Keratinocyte (primary cell): ENCODE measurements at regions not wholly inside any gene's neighbourhood (a gene's known extent, or its start where the extent isn't known, plus 50 kb on each side); places are given as distances from the start of the nearest gene placed in this dataset.

Experiments
- EZH2 ChIP-seq: IDR thresholded peaks from one replicate; pipeline ENCODE4 v1.6.1; 2012; ENCODE audit warnings: inconsistent platforms, mild to moderate bottlenecking, low read length, moderate library complexity
- TF ChIP-seq, protein P1 (sequence below), 3 experiments: IDR thresholded peaks in 1 of 3; conservative IDR thresholded peaks in 1 of 3; optimal IDR thresholded peaks in 1 of 3; 2 replicates in 2 of 3; 3 replicates in 1 of 3; pipeline versions ENCODE3 to v1.5.1; 2011; ENCODE audit warnings: low read length in 3 of 3, mild to moderate bottlenecking in 3 of 3, moderate library complexity in 2 of 3, control low read depth in 1 of 3, inconsistent platforms in 1 of 3; ENCODE audit not compliant: insufficient read depth in 2 of 3; ENCODE audit errors: extremely low read depth in 1 of 3

DNA sequence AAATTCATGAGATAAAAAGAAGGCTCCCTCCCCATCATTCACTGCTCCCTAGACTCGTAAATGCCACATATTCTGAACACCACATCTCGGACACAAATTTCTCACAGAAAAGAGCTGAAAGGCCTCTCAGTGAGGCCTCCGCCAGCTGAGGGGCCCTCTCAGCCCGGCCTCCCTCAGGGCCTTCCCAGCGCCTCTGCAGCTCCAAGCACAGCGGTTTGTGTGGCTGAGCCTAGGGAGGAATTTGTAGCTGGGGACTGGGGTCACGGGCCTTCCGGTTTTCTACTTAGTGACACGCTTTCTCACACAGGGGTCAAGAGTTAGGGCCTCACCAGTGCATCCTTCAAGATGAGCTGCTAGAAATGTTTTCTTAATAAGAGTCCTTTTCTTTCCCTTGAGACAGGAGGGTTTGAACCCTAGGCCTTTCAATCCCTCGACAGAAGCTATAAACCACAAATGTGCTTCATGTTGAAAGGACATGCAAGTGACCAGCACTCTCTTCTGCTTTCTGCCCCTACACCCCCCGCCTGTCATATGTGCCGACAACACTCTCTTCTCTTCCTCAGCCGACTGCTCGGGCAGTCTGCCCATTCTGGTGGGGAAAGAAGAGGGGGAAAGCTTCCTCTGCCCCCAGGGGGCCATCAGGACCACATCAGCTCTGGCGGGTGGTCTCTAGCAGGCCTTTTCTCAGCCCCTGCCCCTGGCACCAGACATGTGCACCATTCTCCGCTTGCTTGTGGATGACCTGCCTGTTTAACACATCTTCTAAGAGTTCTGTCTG, 104.9 kb downstream of the CHIC2 start:
- TF ChIP-seq, protein P1, sequence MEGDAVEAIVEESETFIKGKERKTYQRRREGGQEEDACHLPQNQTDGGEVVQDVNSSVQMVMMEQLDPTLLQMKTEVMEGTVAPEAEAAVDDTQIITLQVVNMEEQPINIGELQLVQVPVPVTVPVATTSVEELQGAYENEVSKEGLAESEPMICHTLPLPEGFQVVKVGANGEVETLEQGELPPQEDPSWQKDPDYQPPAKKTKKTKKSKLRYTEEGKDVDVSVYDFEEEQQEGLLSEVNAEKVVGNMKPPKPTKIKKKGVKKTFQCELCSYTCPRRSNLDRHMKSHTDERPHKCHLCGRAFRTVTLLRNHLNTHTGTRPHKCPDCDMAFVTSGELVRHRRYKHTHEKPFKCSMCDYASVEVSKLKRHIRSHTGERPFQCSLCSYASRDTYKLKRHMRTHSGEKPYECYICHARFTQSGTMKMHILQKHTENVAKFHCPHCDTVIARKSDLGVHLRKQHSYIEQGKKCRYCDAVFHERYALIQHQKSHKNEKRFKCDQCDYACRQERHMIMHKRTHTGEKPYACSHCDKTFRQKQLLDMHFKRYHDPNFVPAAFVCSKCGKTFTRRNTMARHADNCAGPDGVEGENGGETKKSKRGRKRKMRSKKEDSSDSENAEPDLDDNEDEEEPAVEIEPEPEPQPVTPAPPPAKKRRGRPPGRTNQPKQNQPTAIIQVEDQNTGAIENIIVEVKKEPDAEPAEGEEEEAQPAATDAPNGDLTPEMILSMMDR (optimal IDR thresholded peaks at IDR 0.05 in 1 of 3, IDR thresholded peaks at IDR 0.05 in 1 of 3, conservative IDR thresholded peaks at IDR 0.05 in 1 of 3; ENCODE audit: extremely low read depth in 1 of 3, insufficient read depth in 2 of 3, low read length in 3 of 3): no peak
- no peak for TF ChIP-seq EZH2
